OCI-LY1 (cell line): ENCODE measurements at regions not wholly inside any gene's neighbourhood (a gene's known extent, or its start where the extent isn't known, plus 50 kb on each side); places are given as distances from the start of the nearest gene placed in this dataset.

Experiments
- H2AFZ ChIP-seq: fragments of 200-600 bp; sonication (generic), shearing (Covaris generic); 2 replicates; pipeline ENCODE4 v1.6.0; 2014; ENCODE audit warnings: antibody characterized with exemption, mild to moderate bottlenecking, low read length
- H3F3A ChIP-seq: fragments of 200-600 bp; sonication (generic), shearing (Covaris generic); 2 replicates; pipeline ENCODE4 v1.6.0; 2014; ENCODE audit warnings: mild to moderate bottlenecking, antibody characterized with exemption, low read length, moderate library complexity; ENCODE audit not compliant: insufficient read depth
- H3K27ac ChIP-seq: fragments of 200-600 bp; sonication (generic); 2 replicates; pipeline ENCODE4 v1.5.1; 2014; ENCODE audit warnings: low read length, mixed run types, mild to moderate bottlenecking, low read depth; ENCODE audit not compliant: poor library complexity, severe bottlenecking
- H3K27me3 ChIP-seq: fragments of 200-600 bp; sonication (generic); 2 replicates; pipeline ENCODE4 v1.6.0; 2014; ENCODE audit warnings: antibody characterized with exemption, mild to moderate bottlenecking, low read length, moderate library complexity; ENCODE audit not compliant: insufficient read depth
- H3K36me3 ChIP-seq: fragments of 200-600 bp; sonication (generic); 2 replicates; pipeline ENCODE4 v1.6.1; 2014; ENCODE audit warnings: mild to moderate bottlenecking, antibody characterized with exemption, low read length, moderate library complexity, mixed read lengths; ENCODE audit not compliant: insufficient read depth
- H3K4me1 ChIP-seq: fragments of 200-600 bp; sonication (generic); 2 replicates; pipeline ENCODE4 v1.5.1; 2014; ENCODE audit warnings: mild to moderate bottlenecking, low read length, moderate library complexity; ENCODE audit not compliant: insufficient read depth, severe bottlenecking
- H3K4me2 ChIP-seq: fragments of 200-600 bp; sonication (generic), shearing (Covaris generic); 2 replicates; pipeline ENCODE4 v1.6.1; 2014; ENCODE audit warnings: low read length
- H3K4me3 ChIP-seq: fragments of 200-600 bp; sonication (generic); 2 replicates; pipeline ENCODE4 v1.5.1; 2014; ENCODE audit warnings: low read length, low read depth, mild to moderate bottlenecking, mixed read lengths; ENCODE audit not compliant: poor library complexity, severe bottlenecking
- H3K79me2 ChIP-seq: fragments of 200-600 bp; shearing (Covaris generic); 2 replicates; pipeline ENCODE4 v1.6.1; 2016; ENCODE audit warnings: mixed run types, low read length, mixed read lengths; ENCODE audit not compliant: insufficient read depth
- H3K9ac ChIP-seq: fragments of 200-600 bp; sonication (generic), shearing (Covaris generic); 2 replicates; pipeline ENCODE4 v1.6.1; 2014; ENCODE audit warnings: mild to moderate bottlenecking, low read length, mixed read lengths
- H3K9me2 ChIP-seq: fragments of 200-600 bp; sonication (generic), shearing (Covaris generic); 2 replicates; pipeline ENCODE4 v1.6.1; 2014; ENCODE audit warnings: low read depth, mild to moderate bottlenecking, low read length, mixed read lengths
- H3K9me3 ChIP-seq: fragments of 200-600 bp; shearing (Covaris generic); 2 replicates; pipeline ENCODE4 v1.6.1; 2014; ENCODE audit warnings: low read length, mixed read lengths
- H4K20me1 ChIP-seq: fragments of 200-600 bp; sonication (generic), shearing (Covaris generic); 2 replicates; pipeline ENCODE4 v1.6.0; 2016; ENCODE audit warnings: mild to moderate bottlenecking, low read length; ENCODE audit not compliant: insufficient read depth
- EZH2 ChIP-seq: fragments of 200-600 bp; sonication (generic), shearing (Covaris generic); IDR thresholded peaks from 2 replicates; pipeline ENCODE4 v1.8.0; 2017; ENCODE audit warnings: borderline replicate concordance, mixed run types, mild to moderate bottlenecking, antibody characterized with exemption, low read length, moderate library complexity, mixed read lengths
- TF ChIP-seq, protein P1 (sequence below): fragments of 200-600 bp; sonication (generic), shearing (Covaris generic); IDR thresholded peaks from 2 replicates; pipeline ENCODE4 v1.5.1; 2017; ENCODE audit warnings: mild to moderate bottlenecking, antibody characterized with exemption, low read length, moderate library complexity, mixed read lengths

DNA sequence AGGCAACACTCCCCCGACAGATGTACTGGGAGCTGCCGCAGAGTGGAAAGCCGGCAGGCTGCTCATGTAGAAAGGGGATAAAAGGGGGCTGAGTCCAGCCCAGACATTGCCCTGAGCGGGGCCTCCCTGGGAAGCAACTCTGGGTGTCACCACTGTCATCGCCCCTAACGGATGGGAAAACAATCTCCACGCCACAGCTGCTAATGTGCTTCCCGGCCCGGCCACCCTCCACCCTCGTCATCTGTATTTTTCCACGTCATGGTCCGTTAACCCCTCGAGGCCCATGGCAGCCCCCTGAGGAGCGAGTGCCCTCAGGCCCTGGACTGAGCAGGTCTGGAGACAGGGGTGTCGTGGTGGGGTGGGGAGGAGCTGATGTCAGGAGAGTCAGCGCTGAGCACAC, 227.4 kb downstream of the DLL1 start:
- no peaks in the 10 kb centered on the region for H3K9me2 ChIP-seq
- H3K79me2 ChIP-seq, result no peaks in the 10 kb centered on the region
- no peak overlapping the region for H2AFZ ChIP-seq
- no peaks in the 10 kb centered on the region for H3K9me3 ChIP-seq
- H3K4me1 ChIP-seq, result no peaks in the 10 kb centered on the region
- no peak overlapping the region for H3K9ac ChIP-seq
- no peaks in the 10 kb centered on the region for H4K20me1 ChIP-seq
- no peaks in the 10 kb centered on the region for H3K36me3 ChIP-seq
- TF ChIP-seq EZH2, result no peak
- TF ChIP-seq, protein P1, sequence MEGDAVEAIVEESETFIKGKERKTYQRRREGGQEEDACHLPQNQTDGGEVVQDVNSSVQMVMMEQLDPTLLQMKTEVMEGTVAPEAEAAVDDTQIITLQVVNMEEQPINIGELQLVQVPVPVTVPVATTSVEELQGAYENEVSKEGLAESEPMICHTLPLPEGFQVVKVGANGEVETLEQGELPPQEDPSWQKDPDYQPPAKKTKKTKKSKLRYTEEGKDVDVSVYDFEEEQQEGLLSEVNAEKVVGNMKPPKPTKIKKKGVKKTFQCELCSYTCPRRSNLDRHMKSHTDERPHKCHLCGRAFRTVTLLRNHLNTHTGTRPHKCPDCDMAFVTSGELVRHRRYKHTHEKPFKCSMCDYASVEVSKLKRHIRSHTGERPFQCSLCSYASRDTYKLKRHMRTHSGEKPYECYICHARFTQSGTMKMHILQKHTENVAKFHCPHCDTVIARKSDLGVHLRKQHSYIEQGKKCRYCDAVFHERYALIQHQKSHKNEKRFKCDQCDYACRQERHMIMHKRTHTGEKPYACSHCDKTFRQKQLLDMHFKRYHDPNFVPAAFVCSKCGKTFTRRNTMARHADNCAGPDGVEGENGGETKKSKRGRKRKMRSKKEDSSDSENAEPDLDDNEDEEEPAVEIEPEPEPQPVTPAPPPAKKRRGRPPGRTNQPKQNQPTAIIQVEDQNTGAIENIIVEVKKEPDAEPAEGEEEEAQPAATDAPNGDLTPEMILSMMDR, result no peak
- no peak overlapping the region for H3K4me3 ChIP-seq
- no peak overlapping the region for H3K4me2 ChIP-seq
- no peaks in the 10 kb centered on the region for H3F3A ChIP-seq
- no peaks in the 10 kb centered on the region for H3K27me3 ChIP-seq
- H3K27ac ChIP-seq, result no peak overlapping the region

DNA sequence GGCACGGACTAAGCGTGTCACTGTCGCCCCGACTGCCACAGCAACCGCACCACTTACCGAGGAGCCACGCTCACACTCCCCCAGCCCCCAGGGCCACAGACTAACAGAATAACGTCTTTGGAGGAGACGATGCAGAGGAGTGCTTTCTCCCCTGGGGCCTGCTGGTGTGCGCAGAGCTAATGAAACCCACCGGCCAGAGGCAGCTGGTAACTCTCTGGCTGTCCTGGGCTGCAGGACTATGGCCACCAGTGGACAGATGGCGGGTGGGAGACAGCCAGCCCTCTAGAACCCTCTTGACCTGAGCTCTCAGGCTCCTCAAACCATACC, 228.0 kb downstream of the DLL1 start:
- Histone ChIP-seq H3K27ac (no peak overlapping the region), H3K27me3 (no peaks in the 10 kb centered on the region), H3K9me2 (no peaks in the 10 kb centered on the region), H4K20me1 (no peaks in the 10 kb centered on the region), H3K4me3 (no peak overlapping the region), H3K4me1 (no peaks in the 10 kb centered on the region), H2AFZ (no peak overlapping the region), H3K9ac (no peak overlapping the region), H3K79me2 (no peaks in the 10 kb centered on the region), H3K4me2 (no peak overlapping the region), H3K36me3 (no peaks in the 10 kb centered on the region), H3K9me3 (no peaks in the 10 kb centered on the region), H3F3A (no peaks in the 10 kb centered on the region)
- TF ChIP-seq, protein P1, result no peak
- TF ChIP-seq EZH2, result no peak

DNA sequence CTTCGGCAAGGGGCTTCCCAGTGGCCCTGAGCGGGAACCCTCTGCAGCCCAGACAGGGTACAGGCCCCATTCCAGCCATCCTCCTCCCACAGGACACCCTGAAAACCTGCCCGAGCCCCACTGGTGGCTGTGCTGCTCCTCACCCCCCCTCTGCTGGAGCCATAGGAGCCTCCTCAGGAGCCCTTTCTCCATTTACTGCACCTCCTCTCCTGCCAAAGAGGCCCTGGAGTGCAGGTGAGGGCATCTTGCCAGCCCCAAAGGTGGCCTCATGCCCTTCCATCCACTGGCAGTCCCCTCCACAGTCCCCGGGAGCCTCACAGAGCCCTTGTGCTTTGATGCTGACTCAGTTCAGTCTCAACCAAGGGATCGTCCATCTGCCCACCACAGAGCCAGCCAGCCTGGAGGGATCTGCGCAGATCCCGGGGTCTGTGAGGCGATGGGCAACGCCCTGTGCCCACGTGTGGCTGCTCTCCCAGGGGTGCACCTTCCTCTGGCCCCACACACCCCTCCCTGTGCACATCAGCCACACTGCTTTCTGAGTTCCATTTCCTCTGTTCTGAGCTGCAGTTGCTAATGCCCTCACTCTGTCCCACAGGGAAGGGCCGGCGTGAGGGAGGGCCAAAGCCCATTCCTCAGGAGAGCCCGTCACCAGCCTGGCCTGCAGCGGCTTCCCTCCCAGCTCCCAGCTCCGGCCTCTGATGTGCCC, 228.5 kb downstream of the DLL1 start:
- H3K27ac ChIP-seq, result no peak overlapping the region
- no peaks in the 10 kb centered on the region for H3K9me3 ChIP-seq
- H3K4me3 ChIP-seq, result no peak overlapping the region
- H3K27me3 ChIP-seq, result no peaks in the 10 kb centered on the region
- H4K20me1 ChIP-seq, result no peaks in the 10 kb centered on the region
- no peak overlapping the region for H3K4me2 ChIP-seq
- no peak for TF ChIP-seq EZH2
- TF ChIP-seq, protein P1, result no peak
- H3F3A ChIP-seq, result no peaks in the 10 kb centered on the region
- no peaks in the 10 kb centered on the region for H3K79me2 ChIP-seq
- no peaks in the 10 kb centered on the region for H3K9me2 ChIP-seq
- no peak overlapping the region for H2AFZ ChIP-seq
- H3K9ac ChIP-seq, result no peak overlapping the region
- no peaks in the 10 kb centered on the region for H3K36me3 ChIP-seq
- H3K4me1 ChIP-seq, result no peaks in the 10 kb centered on the region
